Forelimb muscle (tissue), 1 donor: ENCODE measurements at regions not wholly inside any gene's neighbourhood (a gene's known extent, or its start where the extent isn't known, plus 50 kb on each side); places are given as distances from the start of the nearest gene placed in this dataset.

Experiments used
- DNase-seq: peaks from one replicate; pipeline ENCODE4 v3.0.0-alpha.2; 2013; ENCODE audit warnings: low read depth

DNA sequence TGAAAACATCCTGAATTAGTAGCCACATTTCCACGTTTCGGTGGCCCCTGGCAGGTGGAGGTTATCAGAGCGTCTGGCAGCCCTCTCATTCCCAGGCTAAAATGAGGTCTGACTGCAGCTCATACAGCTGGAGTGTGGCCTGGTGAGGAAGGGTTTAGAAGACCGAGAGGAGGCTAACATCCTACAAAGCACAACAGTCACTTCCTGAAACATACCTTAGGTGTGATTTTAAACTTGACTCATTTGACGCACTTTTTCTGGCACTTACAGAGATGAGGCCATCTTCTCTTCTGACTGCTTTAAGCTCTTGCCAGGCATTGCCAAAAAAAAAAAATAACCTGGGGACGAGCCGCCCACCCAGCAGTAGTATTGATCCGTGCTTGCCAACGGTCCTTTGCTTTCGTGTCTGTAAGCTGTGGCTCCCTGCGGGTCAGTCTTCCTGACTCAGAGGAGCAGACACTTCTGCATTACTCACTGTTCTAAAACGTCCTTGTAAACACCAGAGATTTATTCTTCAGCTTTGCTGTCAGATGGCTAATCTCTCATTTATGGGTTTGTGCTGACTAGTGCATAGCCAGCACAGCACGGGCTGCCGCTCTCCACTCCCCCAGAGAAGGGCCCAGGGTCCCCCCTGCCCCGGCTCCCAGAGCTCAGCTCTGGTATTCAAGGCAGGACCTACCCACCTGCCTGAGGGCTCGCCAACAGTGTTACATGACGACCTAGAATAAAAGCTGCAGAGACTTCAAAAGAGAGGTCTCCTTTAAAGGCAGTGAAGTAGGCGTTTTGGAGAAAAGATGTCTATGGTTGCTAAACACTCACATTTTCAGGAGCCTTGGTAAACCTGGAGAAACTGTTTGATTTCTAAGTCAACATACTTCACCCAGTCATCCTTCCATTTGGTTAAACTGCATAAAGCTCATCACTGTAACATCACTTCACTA, 78.5 kb upstream of the FRMD1 start:
- DNase-seq, result no peak

GRCh38 chr6:168156742-168157265, 77.8 kb upstream of the FRMD1 start:
- DNase-seq, result no peak

DNA sequence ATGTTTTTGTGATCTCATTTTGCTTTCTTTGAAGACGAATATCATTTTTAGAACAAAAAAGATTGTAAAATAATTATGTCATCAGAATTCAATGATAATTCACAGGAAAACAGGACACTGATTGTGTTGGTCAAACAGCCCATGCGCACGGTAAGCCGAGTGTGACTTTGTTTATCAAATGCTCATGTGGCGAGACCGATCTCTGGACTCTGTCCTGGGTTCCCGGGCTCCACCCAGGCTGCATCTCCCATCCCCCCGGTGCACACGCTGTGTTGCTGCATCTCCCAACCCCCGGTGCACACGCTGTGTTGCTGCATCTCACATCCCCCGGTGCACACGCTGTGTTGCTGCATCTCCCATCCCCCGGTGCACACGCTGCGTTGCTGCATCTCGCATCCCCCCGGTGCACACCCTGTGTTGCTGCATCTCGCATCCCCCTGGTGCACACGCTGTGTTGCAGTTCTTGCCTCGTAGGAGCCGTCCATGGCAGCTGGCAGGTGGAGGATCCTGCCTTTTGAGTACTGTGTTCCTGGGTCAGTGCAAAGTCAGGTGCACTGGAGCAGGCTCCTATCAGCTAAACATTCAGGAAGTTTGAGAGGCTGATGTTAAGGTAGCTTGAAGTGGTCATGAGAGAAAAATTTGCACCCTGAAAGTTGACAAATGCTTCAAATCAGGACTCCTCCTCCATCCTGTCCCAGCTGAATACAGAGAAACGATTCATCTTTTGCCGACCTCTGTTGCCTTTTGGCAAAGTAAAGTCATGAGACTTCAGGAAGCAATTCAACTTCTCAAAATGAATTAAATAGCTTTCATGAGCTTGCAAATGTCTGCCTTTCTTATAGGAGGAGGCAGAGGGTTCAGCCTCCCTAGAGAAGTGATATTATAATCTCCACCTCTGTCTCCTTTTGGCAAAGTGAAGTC, 77.1 kb upstream of the FRMD1 start:
- no peak for DNase-seq

- no peak for DNase-seq
These were observed 76.2 kb upstream of the FRMD1 start for GRCh38 chr6:168155193-168155592.

DNA sequence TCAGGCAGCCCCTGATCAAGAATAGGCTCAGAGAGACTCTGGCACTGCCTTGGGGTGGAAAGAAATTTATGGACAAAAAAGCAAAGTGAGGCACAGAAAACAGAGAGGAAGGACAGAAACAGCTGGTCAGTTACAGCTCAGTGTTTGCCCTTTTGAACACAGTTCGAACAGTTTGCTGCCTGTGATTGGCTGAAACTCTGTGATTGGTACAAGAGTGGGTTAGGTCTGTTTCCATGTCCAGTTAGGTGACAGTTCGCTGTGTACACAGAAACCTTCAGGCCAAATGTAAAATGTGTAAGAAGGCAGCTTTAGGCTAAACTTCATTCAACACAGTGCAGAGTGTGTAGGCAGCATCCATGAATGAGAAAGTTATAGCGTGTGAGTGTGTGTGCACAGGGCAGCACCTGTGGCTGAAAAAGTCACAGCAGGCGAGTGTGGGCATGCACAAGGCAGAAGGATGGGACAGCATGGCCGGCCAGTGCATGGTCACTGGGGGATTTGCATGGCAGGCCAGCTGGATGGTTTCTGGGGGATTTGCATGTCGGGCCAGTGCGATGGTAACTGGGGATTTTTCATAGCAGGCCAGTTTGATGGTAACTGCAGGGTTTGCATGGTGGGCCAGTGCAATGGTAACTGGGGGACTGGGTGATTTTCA, 75.4 kb upstream of the FRMD1 start:
- DNase-seq, result no peak

DNA sequence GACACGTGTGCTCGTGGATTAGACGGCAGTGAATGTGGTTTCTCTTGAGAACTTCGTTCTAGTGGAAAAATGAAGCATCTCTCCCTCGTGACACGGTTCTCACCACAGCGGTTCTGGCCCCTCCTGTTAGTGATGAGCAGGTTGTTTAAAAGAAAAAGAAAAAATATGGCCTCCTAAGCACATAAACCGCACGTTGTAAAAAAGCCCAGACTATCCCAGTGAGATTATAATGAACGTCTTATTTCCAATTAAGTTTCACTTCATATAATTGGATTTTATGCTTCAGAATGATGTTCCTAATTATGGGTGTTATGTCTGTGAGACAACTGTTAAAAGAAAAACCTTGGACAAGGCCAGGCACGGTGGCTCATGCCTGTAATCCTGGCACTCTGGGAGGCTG, 74.5 kb upstream of the FRMD1 start:
- no peak for DNase-seq

DNA sequence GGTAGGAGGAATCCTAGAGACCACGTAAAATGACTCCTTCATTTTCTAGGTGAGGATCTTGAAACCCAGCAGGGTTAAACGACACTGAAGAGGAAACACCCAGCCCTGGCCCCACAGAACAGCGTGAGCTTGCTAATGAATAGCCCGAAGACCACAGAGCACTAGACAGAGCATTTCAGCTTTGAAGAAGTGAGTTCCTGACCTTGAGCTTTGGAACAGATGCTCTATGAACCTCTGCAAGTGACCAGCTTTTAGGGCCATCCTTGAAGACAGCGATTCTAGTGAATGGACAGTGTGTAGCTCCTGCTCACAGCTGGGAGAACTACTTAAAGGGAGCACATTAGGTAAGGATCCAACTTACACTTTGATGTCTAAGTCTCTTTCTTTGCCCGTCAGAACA, 74.0 kb upstream of the FRMD1 start:
- DNase-seq, result no peak

DNA sequence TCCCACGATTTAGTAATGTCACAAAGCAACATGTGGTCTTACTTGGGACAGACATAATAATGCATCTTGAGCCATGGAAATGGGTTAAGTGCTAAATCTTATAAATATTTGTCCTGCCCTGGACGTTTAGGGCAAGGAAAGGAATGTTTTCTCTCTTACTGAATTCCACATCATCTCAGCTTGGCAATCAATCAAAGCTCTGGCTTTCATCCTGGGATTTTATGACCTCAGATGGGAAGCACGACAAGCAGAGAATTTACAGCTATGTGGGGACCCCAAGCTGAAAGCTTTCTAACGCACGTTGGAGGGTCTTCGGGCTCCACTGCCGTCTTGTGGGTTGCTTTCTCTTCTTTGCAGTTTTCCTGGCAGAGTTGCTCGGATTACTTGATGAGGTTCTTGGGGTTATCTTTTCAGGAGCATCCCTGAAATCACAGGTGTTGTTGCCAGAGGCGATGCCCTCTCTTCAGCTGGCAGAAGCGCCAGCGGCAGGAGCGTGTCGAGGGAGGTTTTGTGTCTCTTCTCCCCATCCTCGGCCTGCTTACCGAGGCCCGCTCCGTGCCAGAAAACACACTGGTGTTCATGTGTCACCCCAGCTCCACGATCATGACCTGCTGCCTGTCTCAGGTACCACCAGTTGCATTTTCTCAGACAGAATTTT, 73.4 kb upstream of the FRMD1 start:
- no peak for DNase-seq

DNA sequence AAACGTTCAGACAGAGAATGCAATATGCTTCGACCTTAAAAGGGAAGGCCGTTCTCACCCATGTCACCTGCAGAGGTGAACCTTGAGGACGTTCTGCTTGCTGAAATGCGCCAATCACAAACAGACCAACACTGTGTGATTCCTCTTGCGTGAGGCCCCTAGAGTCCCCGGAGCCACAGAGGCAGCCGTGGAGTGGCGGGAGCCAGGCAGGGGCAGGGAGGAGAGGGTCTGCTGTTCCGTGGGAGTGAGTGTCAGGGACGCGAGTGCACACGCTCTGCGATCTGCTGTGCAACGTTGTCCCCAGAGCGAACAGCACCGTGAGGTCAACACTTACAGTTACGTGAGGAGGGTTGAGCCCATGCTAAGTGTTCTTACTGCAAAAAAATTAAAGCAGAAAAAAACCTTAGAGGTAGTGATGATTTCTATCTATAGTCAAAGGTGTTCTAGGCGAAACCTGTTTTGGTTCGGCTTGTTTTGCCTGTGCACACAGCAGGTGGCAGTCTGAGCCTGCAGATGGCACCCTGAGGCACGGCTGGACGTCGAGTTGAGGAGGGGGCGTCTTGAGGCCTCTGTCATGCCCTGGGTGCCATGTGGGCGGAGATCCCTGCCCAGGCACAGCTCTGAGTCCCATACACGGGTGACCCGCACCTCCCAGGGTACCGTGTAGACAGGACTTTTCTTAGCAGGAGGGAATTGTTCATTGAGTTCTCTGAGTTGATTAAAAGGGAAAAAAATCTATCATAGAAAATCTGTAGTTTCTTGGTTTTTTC, 71.7 kb upstream of the FRMD1 start:
- DNase-seq, result no peak

- no peak for DNase-seq
These were observed 70.0 kb upstream of the FRMD1 start for GRCh38 chr6:168149015-168149414.

- DNase-seq, result no peak
These were observed 69.3 kb upstream of the FRMD1 start for GRCh38 chr6:168148231-168148849.

DNA sequence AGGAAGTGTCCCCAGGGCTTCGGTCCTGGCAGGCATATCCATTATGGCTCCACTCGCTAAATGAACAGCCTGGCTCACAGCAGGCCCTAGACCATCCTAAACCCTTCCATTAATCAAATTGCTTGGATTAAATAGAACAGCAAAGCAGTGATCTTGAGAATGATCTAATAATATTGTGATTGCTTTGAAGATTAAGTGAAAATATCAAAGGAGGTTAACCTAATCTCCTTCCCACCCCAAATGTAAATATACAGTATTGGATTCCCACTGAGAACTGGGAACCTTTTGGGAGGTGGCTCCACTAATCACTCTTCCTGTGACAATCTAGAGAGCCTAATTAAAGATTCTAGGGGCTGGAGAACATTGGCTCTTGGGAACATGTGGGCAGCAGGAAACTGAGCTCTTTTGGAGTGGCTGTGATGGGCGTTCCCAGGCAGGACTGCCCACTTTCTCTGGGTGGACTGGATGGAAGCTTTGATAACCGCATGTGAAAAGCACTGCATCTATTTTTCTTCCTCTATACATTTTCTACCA, 68.3 kb upstream of the FRMD1 start:
- DNase-seq, result no peak

GRCh38 chr6:168145747-168146596, 67.0 kb upstream of the FRMD1 start:
- no peak for DNase-seq

DNA sequence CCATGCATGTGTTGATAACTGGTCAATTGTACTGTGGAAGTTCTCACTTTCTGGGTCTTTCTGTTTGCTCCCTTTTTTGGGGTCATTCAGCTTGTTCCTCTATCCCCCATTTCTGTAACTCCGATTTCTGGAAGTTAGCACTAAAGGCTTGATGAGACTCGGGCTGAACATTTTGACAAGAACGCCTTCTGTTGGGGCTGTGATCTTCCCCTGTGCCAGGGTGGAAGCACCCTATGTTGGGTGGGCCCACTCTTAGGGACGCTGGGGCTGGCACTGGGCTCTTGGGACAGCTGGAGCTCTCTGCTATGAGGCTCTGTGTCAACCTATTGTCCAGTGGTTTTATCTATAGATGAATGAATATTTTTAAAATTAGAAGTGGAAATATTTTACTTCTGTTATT, 60.1 kb upstream of the FRMD1 start:
- DNase-seq, result no peak

GRCh38 chr6:168138436-168138835, 59.4 kb upstream of the FRMD1 start:
- DNase-seq, result no peak

DNA sequence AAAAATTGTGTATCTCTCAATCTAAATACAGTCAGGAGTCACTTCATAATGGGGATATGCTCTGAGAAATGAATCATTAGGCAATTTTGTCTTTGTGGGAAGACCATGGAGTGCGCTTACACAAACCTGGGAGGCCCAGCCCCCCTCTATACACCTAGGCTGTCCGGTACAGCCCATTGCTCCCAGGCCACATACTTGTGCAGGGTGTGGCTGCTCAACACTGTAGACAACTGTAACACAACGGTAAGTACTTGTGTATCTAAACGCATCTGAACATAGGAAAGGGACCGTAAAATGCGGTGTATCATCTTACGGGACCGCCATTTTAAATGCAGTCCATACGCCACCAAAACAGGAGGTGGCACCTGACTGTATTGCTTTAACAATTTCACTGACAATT, 58.0 kb upstream of the FRMD1 start:
- DNase-seq, result no peak

DNA sequence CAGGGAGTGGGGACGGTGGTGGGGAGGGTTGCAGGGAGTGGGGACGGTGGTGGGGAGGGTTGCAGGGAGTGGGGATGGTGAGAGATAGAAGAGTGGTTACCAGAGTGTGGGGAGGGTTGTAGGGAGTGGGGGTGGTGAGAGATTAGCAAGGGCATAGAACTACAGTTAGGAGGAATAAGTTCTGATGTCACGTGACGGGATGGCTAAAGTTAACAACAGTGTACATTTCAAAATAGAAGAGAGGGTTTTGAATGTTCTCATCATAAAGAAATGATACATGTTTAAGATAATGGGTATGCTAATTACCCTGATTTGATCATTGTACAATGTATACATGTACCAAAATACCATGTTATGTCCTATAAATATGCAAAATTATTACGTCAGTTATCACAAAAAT, 57.6 kb upstream of the FRMD1 start:
- DNase-seq, result no peak

DNA sequence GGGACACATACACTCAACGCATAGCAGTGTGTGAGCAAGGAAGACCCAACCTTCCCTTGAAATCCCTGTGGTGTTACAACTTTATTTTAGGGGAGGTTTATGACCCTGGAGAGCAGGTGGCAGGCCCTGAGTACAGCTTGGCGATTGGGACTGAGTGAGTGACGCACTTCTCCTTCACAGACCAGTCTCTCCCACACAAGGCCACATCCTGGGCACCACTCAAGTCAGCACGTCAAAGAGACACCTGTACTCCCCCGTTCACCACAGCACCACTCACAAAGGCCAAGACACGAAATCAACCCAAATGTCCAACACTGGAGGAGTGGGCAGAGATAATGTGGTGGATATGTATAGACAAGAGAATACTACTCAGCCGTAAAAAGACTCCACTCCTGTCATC, 57.0 kb upstream of the FRMD1 start:
- DNase-seq, result no peak
